GM12892 (cell line): ENCODE measurements at regions not wholly inside any gene's neighbourhood (a gene's known extent, or its start where the extent isn't known, plus 50 kb on each side); places are given as distances from the start of the nearest gene placed in this dataset.
"Not testable (repeated sequence)": the region's sequence is repeated elsewhere in the genome, so short reads cannot be mapped to it uniquely, and the experiment has no call there.

Experiments used
- DNase-seq: peaks from one replicate; pipeline ENCODE4 v3.0.0; 2011; ENCODE audit not compliant: insufficient read length
- FAIRE-seq: peaks from 2 replicates; lab custom pipeline; 2011; peaks lifted over from hg19 to GRCh38; lab: Jason Lieb, UNC
- POLR2A ChIP-seq: IDR thresholded peaks from 2 replicates; pipeline ENCODE4 v1.6.1; 2011; ENCODE audit warnings: low read depth, low read length, control low read depth
- POLR2AphosphoS5 ChIP-seq: IDR thresholded peaks from 2 replicates; pipeline ENCODE4 v1.6.1; 2011; ENCODE audit warnings: low read depth, low read length, control low read depth
- TAF1 ChIP-seq: IDR thresholded peaks from 2 replicates; pipeline ENCODE4 v1.6.1; 2011; ENCODE audit warnings: low read depth, mild to moderate bottlenecking, control low read depth, low read length, borderline replicate concordance

DNA sequence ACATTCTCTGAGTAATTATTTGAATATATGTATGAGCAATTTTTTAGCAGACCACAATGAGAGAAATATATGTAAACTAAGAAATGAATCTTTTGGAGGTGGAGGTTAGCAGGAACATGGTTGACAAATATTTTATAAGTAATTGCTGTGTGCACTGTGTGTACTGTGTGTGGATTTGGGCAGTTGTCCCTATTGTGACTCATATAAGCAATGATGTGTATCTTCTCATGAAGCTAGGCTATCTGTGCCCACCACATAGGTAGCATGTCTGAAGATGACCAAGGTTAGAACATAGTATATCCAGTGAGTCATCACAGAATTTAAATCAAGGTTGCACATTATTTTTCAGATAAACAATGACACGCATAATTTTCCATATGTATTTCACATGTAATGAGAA lies 713.9 kb upstream of the GBE1 start:
- no peak for DNase-seq
- no peak for FAIRE-seq
- TF ChIP-seq POLR2A = no peak
- no peak for TF ChIP-seq POLR2AphosphoS5
- TF ChIP-seq TAF1 = no peak

- no peak for FAIRE-seq
- no peak for TF ChIP-seq POLR2AphosphoS5
- TF ChIP-seq POLR2A = no peak
- TF ChIP-seq TAF1 = no peak
- DNase-seq = no peak
Observed at GRCh38 chr3:82474711-82475110, 713.3 kb upstream of the GBE1 start.

GRCh38 chr3:82473864-82474541 lies 712.6 kb upstream of the GBE1 start:
- FAIRE-seq (no peak), DNase-seq (no peak)

GRCh38 chr3:82467051-82467450 lies 705.6 kb upstream of the GBE1 start:
- DNase-seq (no peak), FAIRE-seq (no peak)
- TF ChIP-seq POLR2A (no peak), TAF1 (no peak), POLR2AphosphoS5 (no peak)

More at GRCh38 chr3:82473864-82474541, 712.6 kb upstream of the GBE1 start:
- TF ChIP-seq TAF1 (no peak), POLR2A (no peak), POLR2AphosphoS5 (no peak)

DNA sequence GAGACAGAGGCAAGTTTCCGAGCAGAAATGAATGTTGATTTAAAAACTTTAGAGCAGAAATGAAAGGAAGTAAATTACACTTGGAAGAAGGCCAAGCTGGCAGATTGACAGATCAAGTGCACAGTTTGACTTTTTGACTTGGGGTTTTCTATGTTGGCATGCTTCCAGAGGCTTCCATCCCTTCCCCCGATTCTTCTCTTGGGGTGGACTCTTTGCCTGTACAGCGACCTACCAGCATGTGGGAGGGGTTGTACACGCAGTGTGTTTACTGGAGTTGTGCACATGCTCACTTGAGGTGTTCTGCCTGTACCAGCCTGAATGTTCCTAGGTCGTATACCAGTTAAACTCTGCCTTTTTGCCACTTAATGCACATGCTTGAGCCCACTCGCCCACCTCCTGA lies 701.5 kb upstream of the GBE1 start:
- TF ChIP-seq POLR2A = no peak
- TF ChIP-seq TAF1 = no peak
- no peak for TF ChIP-seq POLR2AphosphoS5
- FAIRE-seq (no peak), DNase-seq (no peak)

DNA sequence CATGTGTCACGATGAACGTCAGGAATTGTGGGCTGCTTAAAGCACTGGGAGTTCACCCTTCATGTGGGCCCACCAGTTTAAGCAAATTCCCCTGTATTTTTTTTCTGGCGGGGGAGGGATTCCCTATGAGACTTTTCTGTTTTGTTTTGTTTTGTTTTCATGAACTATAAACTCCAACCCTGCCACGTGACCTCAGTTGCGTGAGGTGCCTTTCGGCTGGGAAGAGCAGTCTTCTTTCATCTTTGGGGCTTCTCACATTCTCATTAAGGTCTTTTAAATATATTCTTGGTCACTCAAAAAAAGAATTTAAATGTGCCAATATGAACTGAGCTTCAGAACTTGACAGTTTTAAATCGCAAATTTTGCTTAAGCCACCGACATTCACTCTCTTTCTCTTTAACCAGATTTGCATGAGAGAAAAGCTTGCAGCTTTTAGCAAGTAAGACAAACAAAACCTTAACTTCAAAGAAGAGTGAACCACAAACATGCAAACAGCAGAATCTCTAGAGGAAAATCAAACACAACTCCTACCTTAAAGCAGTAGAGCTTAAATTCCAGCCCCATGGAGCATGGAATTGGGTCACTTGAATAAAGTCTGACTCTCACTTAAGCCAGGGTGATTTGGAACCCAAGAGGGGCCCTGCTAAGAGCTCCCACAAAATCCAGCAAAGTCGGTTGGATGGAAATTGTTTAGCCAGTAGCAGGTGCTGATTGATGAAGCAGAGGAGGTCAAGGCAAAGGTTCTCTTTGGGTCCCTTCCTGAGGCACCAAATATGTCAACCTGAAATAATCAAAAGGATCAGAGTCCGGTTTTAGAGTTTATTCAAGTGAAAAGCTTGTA lies 699.8 kb upstream of the GBE1 start:
- no peak for TF ChIP-seq TAF1
- no peak for TF ChIP-seq POLR2AphosphoS5
- no peak for TF ChIP-seq POLR2A
- FAIRE-seq = no peak
- no peak for DNase-seq

DNA sequence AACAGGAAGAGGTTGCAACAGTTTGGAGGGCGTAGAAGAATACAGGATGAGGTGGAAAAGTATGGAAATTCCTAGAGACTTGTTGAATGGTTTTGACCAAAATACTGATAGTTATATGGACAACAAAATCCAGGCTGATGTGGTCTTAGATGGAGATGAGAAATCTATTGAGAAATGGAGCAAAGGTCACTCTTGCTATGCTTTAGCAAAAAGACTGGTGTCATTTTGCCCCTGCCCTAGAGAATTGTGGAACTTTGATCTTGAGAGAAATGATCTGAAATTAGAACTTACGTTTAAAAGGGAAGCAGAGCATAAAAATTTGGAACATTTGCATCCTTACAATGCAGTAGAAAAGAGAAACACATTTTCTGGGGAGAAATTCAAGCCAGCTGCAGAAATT lies 686.9 kb upstream of the GBE1 start:
- DNase-seq = no peak
- TF ChIP-seq POLR2A = no peak
- TF ChIP-seq TAF1 = no peak
- no peak for TF ChIP-seq POLR2AphosphoS5
- FAIRE-seq = no peak

DNA sequence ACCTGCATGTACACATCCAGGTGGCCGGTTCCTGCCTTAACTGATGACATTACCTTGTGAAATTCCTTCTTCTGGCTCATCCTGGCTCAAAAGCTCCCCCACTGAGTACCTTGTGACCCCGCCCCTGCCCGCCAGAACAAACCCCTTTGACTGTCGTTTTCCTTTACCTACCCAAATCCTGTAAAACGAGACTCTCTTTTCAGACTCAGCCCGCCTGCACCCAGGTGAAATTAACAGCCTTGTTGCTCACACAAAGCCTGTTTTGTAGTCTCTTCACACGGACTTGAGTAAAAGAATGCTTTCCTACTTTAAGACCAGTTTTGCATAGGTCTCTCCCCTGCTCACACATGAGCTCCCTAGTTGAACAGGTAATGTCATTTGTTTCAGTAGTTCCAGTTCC lies 667.4 kb upstream of the GBE1 start:
- not testable (repeated sequence) for FAIRE-seq, DNase-seq

GRCh38 chr3:82424031-82424339 lies 662.5 kb upstream of the GBE1 start:
- FAIRE-seq = no peak
- DNase-seq = no peak
- TF ChIP-seq POLR2AphosphoS5 = no peak
- no peak for TF ChIP-seq POLR2A

DNA sequence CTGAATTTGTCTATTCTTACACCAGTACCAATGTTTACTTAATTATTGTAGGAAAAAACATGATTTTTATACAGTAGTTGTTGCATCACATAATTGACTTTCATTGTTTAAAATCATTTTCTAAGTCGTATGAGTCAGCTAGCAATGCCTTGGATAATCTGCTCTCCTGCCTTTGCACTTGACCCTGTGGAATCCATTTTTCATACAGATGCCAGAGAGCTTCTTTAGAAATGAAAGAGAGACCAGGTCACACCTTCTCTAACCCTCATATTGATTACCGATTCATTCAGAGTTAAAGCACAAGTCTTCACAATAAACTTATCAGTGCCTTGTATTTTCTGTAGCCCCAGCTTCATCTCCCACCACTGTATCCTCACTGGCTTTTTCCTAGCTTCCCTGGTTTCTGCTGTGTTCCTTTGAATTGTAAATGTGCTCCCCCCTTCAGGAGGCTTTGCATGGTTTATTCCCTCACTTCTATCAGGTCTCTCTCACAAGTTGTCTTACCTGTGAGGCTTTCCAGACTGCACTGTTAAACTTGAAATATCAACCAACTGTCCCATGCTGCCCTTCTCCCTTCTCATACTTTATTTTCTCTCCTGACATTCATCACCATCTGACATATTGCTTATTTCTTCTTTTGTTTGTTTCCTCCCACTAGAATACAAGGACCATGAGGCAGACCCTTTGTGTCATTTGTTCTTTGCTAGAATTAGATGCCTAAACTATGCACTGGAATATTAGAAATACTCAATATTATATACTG lies 662.0 kb upstream of the GBE1 start:
- no peak for DNase-seq
- FAIRE-seq = no peak
- TF ChIP-seq POLR2A (no peak), POLR2AphosphoS5 (no peak), TAF1 (no peak)

DNA sequence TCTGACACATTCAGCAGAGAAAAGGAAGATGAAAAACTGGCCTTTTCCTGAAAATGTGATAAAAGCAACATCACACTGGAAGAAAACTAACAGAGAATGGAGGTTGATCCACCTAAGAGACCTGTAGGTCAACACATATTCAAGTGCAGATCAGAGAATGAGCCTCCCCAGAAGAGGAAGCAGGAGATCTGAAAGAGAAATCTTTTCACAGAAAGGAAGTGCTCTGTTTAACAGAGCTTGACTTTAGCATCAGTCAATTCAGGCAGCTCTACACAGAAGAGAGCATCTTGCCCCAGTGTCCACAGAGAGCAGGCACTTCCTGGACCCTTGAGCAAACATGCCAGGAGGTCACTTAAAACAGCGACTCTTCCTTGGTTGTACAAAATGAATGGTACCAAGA lies 655.4 kb upstream of the GBE1 start:
- no peak for DNase-seq
- FAIRE-seq = no peak
- no peak for TF ChIP-seq POLR2A
- no peak for TF ChIP-seq POLR2AphosphoS5
- TF ChIP-seq TAF1 = no peak

DNA sequence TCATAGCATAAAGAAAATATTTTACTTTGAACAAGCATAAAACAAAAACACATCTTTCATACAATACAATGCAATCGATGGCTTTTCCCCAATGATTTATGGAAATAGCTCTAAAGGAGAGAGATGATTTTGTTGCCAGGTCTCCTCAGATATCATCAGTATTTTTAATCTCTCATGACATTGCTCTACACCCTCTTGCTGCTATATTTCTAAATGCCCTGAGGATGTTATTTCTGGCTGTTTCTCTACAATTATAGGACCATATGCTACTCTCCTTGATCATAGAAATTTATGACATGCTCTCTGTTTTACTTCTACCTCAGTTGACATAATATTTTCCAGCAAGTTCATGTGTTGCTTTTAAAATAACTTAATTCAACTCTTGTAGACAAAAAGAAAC lies 654.9 kb upstream of the GBE1 start:
- DNase-seq = no peak
- TF ChIP-seq POLR2AphosphoS5 (no peak), POLR2A (no peak), TAF1 (no peak)
- FAIRE-seq = no peak

DNA sequence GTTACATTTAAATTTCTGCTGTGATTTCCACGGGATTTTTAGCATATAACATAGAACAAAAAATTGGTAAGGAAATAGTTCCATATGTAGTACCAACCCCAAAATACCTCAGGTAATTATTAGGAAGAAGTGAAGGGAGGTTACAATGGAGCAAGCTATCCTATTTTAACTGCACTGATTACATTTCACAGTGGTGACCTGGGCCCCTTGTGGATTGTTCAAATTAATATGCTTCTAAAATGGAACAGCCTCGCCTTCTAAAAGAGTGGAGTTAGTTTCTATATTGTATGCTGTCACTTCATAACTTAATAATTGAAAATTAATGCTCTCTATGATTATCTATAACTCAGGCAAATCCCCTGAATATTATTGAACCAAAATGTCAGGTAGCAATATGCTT lies 651.7 kb upstream of the GBE1 start:
- FAIRE-seq = no peak
- no peak for DNase-seq
- TF ChIP-seq TAF1 = no peak

DNA sequence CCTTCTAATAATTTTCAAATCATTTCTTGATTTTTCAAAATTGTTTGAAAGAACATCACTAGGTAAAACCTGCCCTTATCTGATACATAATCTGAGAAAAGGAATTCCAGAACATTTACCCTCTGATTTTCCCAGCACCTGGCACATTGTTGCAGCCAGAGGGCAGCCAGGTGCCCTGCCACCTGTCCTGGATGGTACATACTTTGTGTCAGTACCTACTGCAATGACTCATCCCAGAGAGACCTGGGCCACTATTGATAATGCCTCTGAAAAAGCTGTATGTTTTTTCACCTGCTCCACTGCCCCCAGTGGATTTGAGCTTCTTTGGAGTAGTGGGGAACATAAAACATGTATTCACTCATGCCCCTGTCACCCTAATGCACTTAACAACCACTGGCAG lies 648.9 kb upstream of the GBE1 start:
- TF ChIP-seq TAF1 (no peak), POLR2A (no peak), POLR2AphosphoS5 (no peak)
- DNase-seq = no peak
- no peak for FAIRE-seq
